ENCODE measurements at regions not wholly inside any gene's neighbourhood (a gene's known extent, or its start where the extent isn't known, plus 50 kb on each side); places are given as distances from the start of the nearest gene placed in this dataset.

DNA sequence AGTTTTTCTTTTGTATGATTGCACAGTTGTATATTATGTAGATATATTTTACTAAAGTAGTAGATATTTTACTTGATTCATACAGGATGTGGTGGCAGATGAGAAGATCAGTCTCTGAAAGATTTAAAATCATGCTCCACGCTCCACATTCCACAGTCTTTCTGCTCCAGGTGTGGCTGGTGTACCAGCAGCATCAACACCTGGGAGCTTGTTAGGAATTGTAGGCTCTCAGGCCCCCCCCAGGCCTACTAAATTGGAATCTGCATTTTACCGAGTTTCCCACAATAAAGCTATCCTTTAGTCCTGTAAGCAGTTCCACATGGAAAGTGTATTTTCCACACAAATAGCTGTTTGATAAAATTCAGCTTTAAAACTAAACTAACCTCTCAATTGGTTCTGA, 537.4 kb downstream of the BCKDHB start:
- Histone ChIP-seq H3K4me3 (ENCODE audit: low read length) (no peak overlapping the region), H3K4me1 (ENCODE audit: control insufficient read depth, insufficient read depth, low read length) (no peaks in the 10 kb centered on the region), H3K9me3 (replicated peaks; ENCODE audit: control insufficient read depth, low read depth, low read length) (no peaks in the 10 kb centered on the region), H3K27ac (ENCODE audit: low read length) (no peak overlapping the region), H3K36me3 (ENCODE audit: control insufficient read depth, insufficient read depth, low read length) (no peaks in the 10 kb centered on the region), H3K27me3 (ENCODE audit: control insufficient read depth, insufficient read depth, low read length) (no peaks in the 10 kb centered on the region)
- WGBS (ENCODE audit: insufficient coverage), result 60% methylated on average over 1 of the region's 2 CpGs
- DNase-seq, result no peak

DNA sequence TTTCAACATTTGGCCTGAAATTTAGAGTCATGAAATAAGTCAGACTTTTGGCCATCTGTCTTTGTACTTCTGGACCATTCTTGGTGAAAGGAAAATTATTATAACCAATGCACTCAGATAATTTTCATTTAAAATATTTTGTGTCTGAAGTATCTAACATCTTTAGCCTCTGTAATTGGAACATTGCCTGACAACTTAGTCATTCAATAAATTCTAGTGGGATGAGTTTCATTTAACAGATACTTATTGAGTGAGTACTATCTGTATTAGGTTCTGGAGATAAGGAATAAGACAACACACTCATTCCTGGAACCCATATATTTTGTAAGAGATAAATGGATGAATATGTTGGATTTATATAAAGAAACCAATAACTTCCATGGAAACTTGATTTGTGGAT, 536.0 kb downstream of the BCKDHB start:
- Histone ChIP-seq H3K27me3 (ENCODE audit: control insufficient read depth, insufficient read depth, low read length) (no peaks in the 10 kb centered on the region), H3K9me3 (replicated peaks; ENCODE audit: control insufficient read depth, low read depth, low read length) (no peaks in the 10 kb centered on the region), H3K36me3 (ENCODE audit: control insufficient read depth, insufficient read depth, low read length) (no peaks in the 10 kb centered on the region), H3K27ac (ENCODE audit: low read length) (no peak overlapping the region), H3K4me3 (ENCODE audit: low read length) (no peak overlapping the region), H3K4me1 (ENCODE audit: control insufficient read depth, insufficient read depth, low read length) (no peaks in the 10 kb centered on the region)
- DNase-seq, result no peak

DNA sequence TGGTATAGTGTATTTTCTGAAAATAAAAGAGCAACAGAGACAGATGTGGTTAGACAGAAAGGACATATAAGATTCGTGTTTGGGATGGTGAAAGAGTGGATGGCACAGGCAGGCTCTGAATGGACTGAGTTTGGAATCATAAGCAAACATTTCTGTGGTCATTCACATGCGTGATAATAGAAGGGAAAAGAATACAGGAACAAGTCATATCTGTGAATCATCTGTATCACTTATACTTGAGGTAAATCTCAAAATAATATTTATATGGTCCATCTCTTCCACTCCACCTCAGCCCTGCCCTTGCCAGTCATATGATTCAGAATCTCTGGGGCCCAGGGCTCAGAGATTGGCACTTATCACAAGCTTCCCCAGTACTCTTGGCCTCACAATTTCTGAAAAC, 535.1 kb downstream of the BCKDHB start:
- Histone ChIP-seq H3K4me1 (ENCODE audit: control insufficient read depth, insufficient read depth, low read length) (no peaks in the 10 kb centered on the region), H3K27me3 (ENCODE audit: control insufficient read depth, insufficient read depth, low read length) (no peaks in the 10 kb centered on the region), H3K9me3 (replicated peaks; ENCODE audit: control insufficient read depth, low read depth, low read length) (no peaks in the 10 kb centered on the region), H3K4me3 (ENCODE audit: low read length) (no peak overlapping the region), H3K36me3 (ENCODE audit: control insufficient read depth, insufficient read depth, low read length) (no peaks in the 10 kb centered on the region), H3K27ac (ENCODE audit: low read length) (no peak overlapping the region)
- DNase-seq, result no peak
- WGBS (ENCODE audit: insufficient coverage), result 63% methylated on average over 1 of the region's 2 CpGs

DNA sequence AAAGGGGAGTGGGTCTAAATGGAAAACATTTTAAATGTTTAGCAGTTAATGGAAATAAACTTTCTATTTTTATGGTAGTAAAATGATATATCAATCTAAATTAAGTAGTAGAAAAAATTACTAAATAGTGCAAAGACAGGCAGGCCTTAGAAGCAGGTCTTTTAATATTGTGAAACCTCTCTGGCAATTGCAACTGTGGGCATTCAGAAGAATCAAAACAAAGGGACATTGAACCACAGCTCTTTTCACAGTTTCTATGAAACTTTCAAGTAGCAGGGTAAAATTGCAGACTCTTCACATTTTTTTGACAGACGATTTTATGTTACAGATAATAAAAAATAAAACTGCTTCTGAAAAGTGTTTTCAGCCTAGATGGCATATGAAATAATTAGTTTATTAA, 533.7 kb downstream of the BCKDHB start:
- DNase-seq, result no peak
- no peaks in the 10 kb centered on the region for H3K9me3 ChIP-seq (replicated peaks; ENCODE audit: control insufficient read depth, low read depth, low read length)
- H3K4me1 ChIP-seq (ENCODE audit: control insufficient read depth, insufficient read depth, low read length), result no peaks in the 10 kb centered on the region
- no peak overlapping the region for H3K27ac ChIP-seq (ENCODE audit: low read length)
- H3K4me3 ChIP-seq (ENCODE audit: low read length), result no peak overlapping the region
- no CpG with 5 or more reads among the region's 1 CpG for WGBS (ENCODE audit: insufficient coverage)
- no peaks in the 10 kb centered on the region for H3K27me3 ChIP-seq (ENCODE audit: control insufficient read depth, insufficient read depth, low read length)
- no peaks in the 10 kb centered on the region for H3K36me3 ChIP-seq (ENCODE audit: control insufficient read depth, insufficient read depth, low read length)

DNA sequence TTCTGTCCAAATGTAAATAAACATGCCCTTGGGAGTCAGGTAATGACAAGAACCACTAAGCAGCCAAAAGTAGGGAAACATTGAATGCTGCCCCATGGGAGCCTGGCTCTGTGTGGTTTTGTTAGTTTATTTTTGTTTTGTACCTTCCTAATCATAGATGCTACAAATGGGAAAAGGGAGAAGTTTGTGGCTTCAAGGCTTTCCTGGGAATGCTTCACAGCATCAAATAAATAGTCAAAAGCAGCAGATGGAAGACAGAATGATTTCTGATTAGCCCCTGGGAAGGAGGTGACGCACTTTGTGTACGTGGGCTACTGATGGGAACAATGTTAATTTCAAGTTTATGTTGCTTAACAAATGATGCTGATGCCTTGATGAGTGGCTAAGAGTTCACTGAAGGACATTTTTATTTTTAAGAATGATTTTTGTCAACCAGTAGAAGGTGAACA, 532.7 kb downstream of the BCKDHB start:
- Histone ChIP-seq H3K9me3 (replicated peaks; ENCODE audit: control insufficient read depth, low read depth, low read length) (no peaks in the 10 kb centered on the region), H3K4me3 (ENCODE audit: low read length) (no peak overlapping the region), H3K27me3 (ENCODE audit: control insufficient read depth, insufficient read depth, low read length) (no peaks in the 10 kb centered on the region), H3K4me1 (ENCODE audit: control insufficient read depth, insufficient read depth, low read length) (no peaks in the 10 kb centered on the region), H3K27ac (ENCODE audit: low read length) (no peak overlapping the region), H3K36me3 (ENCODE audit: control insufficient read depth, insufficient read depth, low read length) (no peaks in the 10 kb centered on the region)
- WGBS (ENCODE audit: insufficient coverage), result 89% methylated on average over 2 of the region's 2 CpGs
- DNase-seq, result peak; percentile 9

DNA sequence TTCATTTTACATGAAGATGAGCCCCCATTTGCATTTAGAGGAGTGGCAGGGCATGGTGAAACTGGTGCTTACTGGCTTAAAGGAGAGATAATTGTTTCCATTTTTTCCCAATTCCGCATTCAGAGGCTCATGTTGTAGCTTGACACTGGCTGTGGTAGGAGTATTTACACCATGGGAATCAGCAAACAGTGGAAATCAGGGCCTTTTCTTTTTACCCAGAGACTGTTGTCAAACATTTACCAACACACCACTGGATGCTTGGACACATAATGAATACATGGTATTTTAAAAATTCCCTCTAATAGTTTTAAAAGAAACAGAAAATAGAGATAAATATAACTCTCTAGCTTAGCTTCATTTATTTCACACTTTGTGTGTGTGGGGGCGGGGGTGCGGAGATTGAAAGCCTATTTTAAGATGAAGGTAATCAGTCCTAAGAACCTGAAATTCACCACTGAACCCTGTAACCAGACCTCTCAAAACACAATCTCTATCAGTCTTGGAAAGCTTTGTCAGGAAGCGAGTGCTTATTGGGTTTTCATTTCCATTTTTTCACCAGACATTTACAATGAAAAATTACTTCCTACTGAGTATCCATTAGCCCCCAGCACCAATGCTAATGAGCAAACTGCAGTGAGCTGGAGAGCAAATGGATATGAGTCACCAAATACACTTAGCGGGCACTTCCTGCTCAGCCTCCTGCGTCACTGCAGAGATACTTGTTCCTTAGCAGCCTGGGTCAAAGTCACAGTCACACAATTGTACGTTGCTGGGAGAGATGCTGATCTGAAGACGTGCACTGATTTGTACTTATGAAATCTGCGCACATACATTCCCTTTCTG, 532.0 kb downstream of the BCKDHB start:
- H3K27me3 ChIP-seq (ENCODE audit: control insufficient read depth, insufficient read depth, low read length), result no peaks in the 10 kb centered on the region
- no peak overlapping the region for H3K27ac ChIP-seq (ENCODE audit: low read length)
- H3K36me3 ChIP-seq (ENCODE audit: control insufficient read depth, insufficient read depth, low read length), result no peaks in the 10 kb centered on the region
- no peak overlapping the region for H3K4me3 ChIP-seq (ENCODE audit: low read length)
- no peaks in the 10 kb centered on the region for H3K9me3 ChIP-seq (replicated peaks; ENCODE audit: control insufficient read depth, low read depth, low read length)
- peak; percentile 69 for DNase-seq
- H3K4me1 ChIP-seq (ENCODE audit: control insufficient read depth, insufficient read depth, low read length), result no peaks in the 10 kb centered on the region
- WGBS (ENCODE audit: insufficient coverage), result 17% methylated on average over 2 of the region's 9 CpGs

DNA sequence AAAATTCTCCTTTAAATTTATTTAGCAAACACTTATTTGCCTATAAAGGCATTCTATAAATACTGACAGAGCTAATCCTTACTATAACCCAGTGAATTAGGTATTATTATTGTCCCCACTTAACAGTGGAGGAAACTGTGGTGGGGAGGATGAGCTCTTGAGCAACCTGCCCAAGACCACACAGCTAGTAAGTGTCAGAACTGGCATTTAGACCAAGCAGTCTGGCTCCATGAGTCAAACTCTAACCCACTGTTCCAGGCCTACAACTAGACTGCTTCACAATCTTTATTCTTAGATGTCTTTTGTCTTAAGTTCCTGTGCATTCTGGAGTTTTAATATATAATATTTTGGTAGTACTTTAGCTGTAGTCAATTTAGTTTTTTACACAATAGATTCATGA, 530.8 kb downstream of the BCKDHB start:
- no peak for DNase-seq
- Histone ChIP-seq H3K4me3 (ENCODE audit: low read length) (no peak overlapping the region), H3K36me3 (ENCODE audit: control insufficient read depth, insufficient read depth, low read length) (no peaks in the 10 kb centered on the region), H3K9me3 (replicated peaks; ENCODE audit: control insufficient read depth, low read depth, low read length) (no peaks in the 10 kb centered on the region), H3K4me1 (ENCODE audit: control insufficient read depth, insufficient read depth, low read length) (no peaks in the 10 kb centered on the region), H3K27me3 (ENCODE audit: control insufficient read depth, insufficient read depth, low read length) (no peaks in the 10 kb centered on the region), H3K27ac (ENCODE audit: low read length) (no peak overlapping the region)

DNA sequence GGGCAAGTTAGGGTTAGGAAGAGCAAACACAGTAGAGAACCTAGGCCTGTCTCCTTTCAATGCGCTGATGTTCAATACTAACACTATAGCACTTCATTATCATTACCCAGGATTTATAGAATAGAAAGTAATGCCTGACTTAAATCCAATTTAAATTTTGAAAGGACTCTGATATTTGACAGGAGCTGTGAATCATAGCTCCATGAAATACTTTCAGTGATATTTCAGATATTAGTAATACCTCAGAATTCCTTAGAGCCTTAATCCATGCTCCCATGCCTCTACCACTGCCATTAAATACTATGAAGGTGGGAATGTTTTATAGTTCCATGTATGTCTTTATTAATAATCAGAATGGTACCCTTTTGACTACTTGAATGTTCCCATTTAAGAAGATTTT, 530.2 kb downstream of the BCKDHB start:
- no peaks in the 10 kb centered on the region for H3K4me1 ChIP-seq (ENCODE audit: control insufficient read depth, insufficient read depth, low read length)
- WGBS (ENCODE audit: insufficient coverage), result no CpG with 5 or more reads among the region's 1 CpG
- H3K27ac ChIP-seq (ENCODE audit: low read length), result no peak overlapping the region
- H3K27me3 ChIP-seq (ENCODE audit: control insufficient read depth, insufficient read depth, low read length), result no peaks in the 10 kb centered on the region
- no peak for DNase-seq
- no peak overlapping the region for H3K4me3 ChIP-seq (ENCODE audit: low read length)
- H3K9me3 ChIP-seq (replicated peaks; ENCODE audit: control insufficient read depth, low read depth, low read length), result no peaks in the 10 kb centered on the region
- H3K36me3 ChIP-seq (ENCODE audit: control insufficient read depth, insufficient read depth, low read length), result no peaks in the 10 kb centered on the region

DNA sequence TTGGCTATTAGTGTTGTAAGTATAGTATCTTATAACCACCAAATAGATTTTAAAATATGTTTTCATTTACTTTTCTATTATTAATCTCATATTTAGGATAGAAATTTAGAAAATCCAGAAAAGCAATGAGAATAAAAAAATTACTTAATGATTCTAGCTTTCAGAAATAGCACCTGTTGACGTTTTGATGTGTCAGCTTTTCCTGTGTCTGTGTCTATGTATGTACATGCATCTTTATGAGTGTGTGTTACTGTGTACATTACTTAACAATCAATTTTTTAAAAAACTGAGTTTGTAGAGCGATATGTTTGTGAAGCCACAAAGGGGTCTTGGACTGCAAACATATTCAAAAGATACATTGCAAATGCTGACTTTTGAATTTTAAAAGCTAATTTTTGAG, 526.9 kb downstream of the BCKDHB start:
- no peaks in the 10 kb centered on the region for H3K9me3 ChIP-seq (replicated peaks; ENCODE audit: control insufficient read depth, low read depth, low read length)
- H3K27ac ChIP-seq (ENCODE audit: low read length), result no peak overlapping the region
- no CpG with 5 or more reads among the region's 2 CpGs for WGBS (ENCODE audit: insufficient coverage)
- no peaks in the 10 kb centered on the region for H3K27me3 ChIP-seq (ENCODE audit: control insufficient read depth, insufficient read depth, low read length)
- no peaks in the 10 kb centered on the region for H3K36me3 ChIP-seq (ENCODE audit: control insufficient read depth, insufficient read depth, low read length)
- DNase-seq, result no peak
- H3K4me3 ChIP-seq (ENCODE audit: low read length), result no peak overlapping the region
- H3K4me1 ChIP-seq (ENCODE audit: control insufficient read depth, insufficient read depth, low read length), result no peaks in the 10 kb centered on the region

DNA sequence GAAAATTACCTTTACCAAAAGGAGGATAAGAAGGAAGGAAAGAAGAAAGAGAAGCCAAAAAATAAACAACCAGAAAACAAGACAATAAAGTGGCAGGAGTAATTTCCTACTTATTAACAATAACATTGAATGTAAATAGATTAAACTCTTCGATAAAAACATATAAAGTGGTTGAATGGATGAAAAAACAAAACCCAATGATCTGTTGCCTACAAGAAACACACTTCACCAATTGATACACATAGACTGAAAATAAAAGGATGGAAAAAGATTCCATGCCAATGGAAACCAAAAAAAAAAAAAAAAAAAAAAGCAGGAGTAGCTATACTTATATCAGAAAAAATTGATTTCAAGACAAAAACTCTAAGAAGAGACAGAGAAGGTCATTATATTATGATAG, 518.9 kb downstream of the BCKDHB start:
- Histone ChIP-seq H3K27me3 (ENCODE audit: control insufficient read depth, insufficient read depth, low read length) (no peaks in the 10 kb centered on the region), H3K36me3 (ENCODE audit: control insufficient read depth, insufficient read depth, low read length) (no peaks in the 10 kb centered on the region), H3K4me3 (ENCODE audit: low read length) (no peak overlapping the region), H3K4me1 (ENCODE audit: control insufficient read depth, insufficient read depth, low read length) (no peaks in the 10 kb centered on the region), H3K9me3 (replicated peaks; ENCODE audit: control insufficient read depth, low read depth, low read length) (peaks cover 18% of the 10 kb centered on the region), H3K27ac (ENCODE audit: low read length) (no peak overlapping the region)
- no peak for DNase-seq
- no CpG with 5 or more reads among the region's 1 CpG for WGBS (ENCODE audit: insufficient coverage)

Measured in muscle of leg (tissue), 3 donors.